ACC112 (cell line): ENCODE measurements at regions not wholly inside any gene's neighbourhood (a gene's known extent, or its start where the extent isn't known, plus 50 kb on each side); places are given as distances from the start of the nearest gene placed in this dataset.

ENCODE experiments used
- H2AFZ ChIP-seq: fragments of 200-600 bp; sonication (generic); one replicate; pipeline ENCODE4 v1.6.0; 2017; ENCODE audit warnings: antibody characterized with exemption, low read length; ENCODE audit not compliant: unreplicated experiment
- H3K27ac ChIP-seq: fragments of 200-600 bp; sonication (generic); 2 replicates; pipeline ENCODE4 v1.5.1; 2014; ENCODE audit warnings: low read depth, mild to moderate bottlenecking, antibody characterized with exemption, low read length, moderate library complexity
- H3K27me3 ChIP-seq: fragments of 200-600 bp; sonication (generic); 2 replicates; pipeline ENCODE4 v1.6.1; 2014; ENCODE audit warnings: mild to moderate bottlenecking, antibody characterized with exemption, low read length, moderate library complexity, mixed read lengths; ENCODE audit not compliant: insufficient read depth
- H3K36me3 ChIP-seq: fragments of 200-600 bp; sonication (generic); 2 replicates; pipeline ENCODE4 v1.6.1; 2016; ENCODE audit warnings: mild to moderate bottlenecking, antibody characterized with exemption, low read length, moderate library complexity, mixed read lengths; ENCODE audit not compliant: insufficient read depth
- H3K4me1 ChIP-seq: fragments of 200-600 bp; sonication (generic); one replicate; pipeline ENCODE4 v1.6.1; 2016; ENCODE audit warnings: low read length, mixed read lengths; ENCODE audit not compliant: insufficient read depth, unreplicated experiment, control insufficient read depth
- H3K4me3 ChIP-seq: fragments of 200-600 bp; sonication (generic); 2 replicates; pipeline ENCODE4 v1.5.1; 2014; ENCODE audit warnings: mild to moderate bottlenecking, low read depth, low read length
- H3K79me2 ChIP-seq: fragments of 200-600 bp; sonication (generic); one replicate; pipeline ENCODE4 v1.6.0; 2016; ENCODE audit warnings: low read length; ENCODE audit not compliant: control insufficient read depth, unreplicated experiment, insufficient read depth

DNA sequence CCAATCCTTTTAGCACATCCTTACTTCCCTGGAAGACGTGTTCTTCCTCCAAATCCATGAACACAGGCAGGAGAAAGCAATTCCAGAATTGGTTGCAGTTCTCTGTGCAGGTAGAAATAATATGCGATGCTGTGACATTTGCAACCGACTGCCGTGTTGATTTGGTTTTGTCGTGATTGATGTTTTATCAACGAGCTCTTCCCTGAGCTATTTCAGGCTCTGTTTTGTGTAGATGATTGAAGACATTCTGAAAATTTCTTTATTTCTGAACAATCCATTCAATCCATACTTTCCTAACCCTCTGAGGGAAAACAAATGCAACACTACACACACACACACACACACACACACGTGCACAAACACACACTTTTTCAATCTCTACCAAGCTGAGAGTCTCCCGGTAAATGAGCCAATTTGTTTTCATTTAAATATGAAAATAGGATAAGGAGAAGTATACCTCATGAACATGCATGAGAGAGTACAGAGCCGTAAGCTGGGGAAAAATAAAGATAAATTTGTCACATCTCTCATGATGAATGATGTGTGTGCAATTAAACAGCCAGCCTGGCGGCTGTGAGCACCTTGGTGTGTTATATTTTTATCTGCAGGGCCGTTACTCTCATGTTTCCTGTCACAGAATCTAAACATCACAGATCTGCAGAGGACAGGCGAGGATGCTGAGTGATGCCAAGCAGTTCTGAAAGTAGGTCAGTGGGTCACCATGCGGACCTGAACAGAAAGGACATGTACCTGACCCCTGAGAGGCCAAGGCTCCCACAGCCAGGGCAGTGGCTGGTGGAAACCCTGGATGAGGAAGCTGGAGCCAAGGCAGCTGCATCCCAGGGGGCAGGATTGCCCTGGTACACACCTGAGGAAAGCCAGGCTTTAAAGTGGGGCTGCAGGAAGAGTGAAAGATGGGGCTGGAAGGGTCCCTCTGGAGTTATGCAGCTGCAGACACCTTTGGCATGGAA, 64.8 kb downstream of the PDCL3 start:
- Histone ChIP-seq H3K27ac (no peak overlapping the region), H2AFZ (no peak overlapping the region), H3K27me3 (peaks cover 82% of the 10 kb centered on the region), H3K79me2 (no peaks in the 10 kb centered on the region), H3K36me3 (no peaks in the 10 kb centered on the region), H3K4me3 (no peak overlapping the region), H3K4me1 (no peaks in the 10 kb centered on the region)

DNA sequence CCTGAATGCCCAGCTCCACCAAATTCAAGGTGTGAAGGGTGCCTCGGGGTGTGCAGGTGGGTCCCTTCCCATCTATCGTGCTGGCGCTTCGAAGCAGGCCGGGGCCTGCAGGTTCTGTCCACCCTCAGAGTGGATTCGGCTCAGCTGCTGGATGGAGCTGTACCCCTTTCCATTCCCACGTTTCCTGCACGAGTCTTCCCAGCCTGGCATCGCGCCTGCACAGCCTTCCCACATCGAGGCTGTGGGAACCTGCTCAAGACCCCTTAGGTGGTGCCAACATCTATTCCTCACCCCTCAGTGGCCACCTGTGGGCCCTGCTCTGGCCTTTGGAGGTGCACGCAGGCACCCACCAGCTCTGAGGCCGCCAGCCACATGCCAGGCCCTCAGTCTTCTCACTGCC, 65.7 kb downstream of the PDCL3 start:
- H2AFZ ChIP-seq, result no peak overlapping the region
- no peaks in the 10 kb centered on the region for H3K4me1 ChIP-seq
- H3K36me3 ChIP-seq, result no peaks in the 10 kb centered on the region
- peaks cover 73% of the 10 kb centered on the region for H3K27me3 ChIP-seq
- no peak overlapping the region for H3K27ac ChIP-seq
- no peak overlapping the region for H3K4me3 ChIP-seq
- no peaks in the 10 kb centered on the region for H3K79me2 ChIP-seq

DNA sequence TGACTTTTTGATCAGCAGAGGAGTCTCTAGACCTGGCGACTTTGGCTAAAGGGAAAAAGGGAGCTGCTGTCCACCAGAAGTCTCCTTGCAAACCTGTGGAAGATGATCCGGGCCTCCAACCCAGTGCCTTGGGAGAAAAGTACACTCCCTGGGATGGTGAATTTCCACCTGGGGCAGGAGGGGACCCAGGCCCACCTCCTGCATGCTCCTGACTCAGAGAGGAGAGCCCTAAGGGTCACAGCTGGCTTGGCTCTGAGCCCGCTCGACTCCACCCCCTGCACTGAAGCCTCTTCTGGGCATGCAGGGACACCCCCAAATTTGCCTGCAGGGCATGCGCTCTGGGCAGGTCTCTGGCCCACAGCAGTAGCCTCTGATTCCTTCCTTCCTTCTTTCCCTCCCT, 66.5 kb downstream of the PDCL3 start:
- H3K36me3 ChIP-seq, result no peaks in the 10 kb centered on the region
- no peak overlapping the region for H3K4me3 ChIP-seq
- no peak overlapping the region for H2AFZ ChIP-seq
- no peak overlapping the region for H3K27ac ChIP-seq
- no peaks in the 10 kb centered on the region for H3K4me1 ChIP-seq
- no peaks in the 10 kb centered on the region for H3K79me2 ChIP-seq
- H3K27me3 ChIP-seq, result peaks cover 68% of the 10 kb centered on the region

DNA sequence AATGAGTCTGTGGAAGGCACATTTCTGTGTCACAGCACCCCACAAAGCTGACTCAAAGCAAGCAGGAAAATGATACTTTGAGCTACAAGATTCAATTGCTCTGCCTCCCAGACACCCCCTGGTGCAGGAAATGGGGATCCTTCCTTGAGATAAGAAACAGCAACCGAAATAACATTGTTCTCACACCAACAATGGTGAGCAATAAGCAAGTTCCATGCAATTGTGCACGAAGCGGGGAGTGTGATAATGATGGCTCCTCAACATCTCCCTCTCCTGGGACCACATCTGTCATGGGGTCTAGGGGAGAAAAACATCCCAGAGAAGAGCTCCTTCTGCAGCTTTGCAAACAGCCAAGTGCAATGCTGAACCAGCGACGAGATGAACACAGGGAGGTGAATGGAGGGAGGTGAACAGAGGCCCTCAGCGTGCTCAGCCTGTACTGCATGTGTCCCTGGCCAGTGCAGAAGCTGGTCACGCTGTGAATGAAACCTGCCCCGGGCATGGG, 67.7 kb downstream of the PDCL3 start:
- no peaks in the 10 kb centered on the region for H3K4me1 ChIP-seq
- no peak overlapping the region for H3K4me3 ChIP-seq
- H3K27me3 ChIP-seq, result peaks cover 61% of the 10 kb centered on the region
- H3K27ac ChIP-seq, result no peak overlapping the region
- H3K79me2 ChIP-seq, result no peaks in the 10 kb centered on the region
- H3K36me3 ChIP-seq, result no peaks in the 10 kb centered on the region
- no peak overlapping the region for H2AFZ ChIP-seq

DNA sequence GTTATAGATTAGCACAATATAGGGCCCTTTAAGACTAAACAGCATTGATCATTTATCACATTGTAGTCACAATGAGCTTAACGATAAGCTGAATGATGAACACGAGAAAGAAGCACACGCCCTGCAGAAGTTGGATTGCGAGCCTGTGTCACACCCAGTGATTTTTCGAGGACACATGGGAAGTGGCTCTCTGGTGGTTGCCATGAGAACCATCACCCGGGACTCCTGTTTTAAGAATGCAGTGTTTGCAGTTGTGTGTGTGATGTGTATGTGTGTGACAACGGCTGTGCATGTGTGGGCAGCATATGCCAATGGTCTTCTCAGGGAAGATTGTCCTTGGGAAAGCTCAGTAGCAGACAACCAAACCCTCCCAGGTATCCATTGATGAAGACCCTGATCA, 69.2 kb downstream of the PDCL3 start:
- Histone ChIP-seq H3K27me3 (peaks cover 61% of the 10 kb centered on the region), H2AFZ (no peak overlapping the region), H3K4me3 (no peak overlapping the region), H3K36me3 (no peaks in the 10 kb centered on the region), H3K4me1 (no peaks in the 10 kb centered on the region), H3K27ac (no peak overlapping the region), H3K79me2 (no peaks in the 10 kb centered on the region)

DNA sequence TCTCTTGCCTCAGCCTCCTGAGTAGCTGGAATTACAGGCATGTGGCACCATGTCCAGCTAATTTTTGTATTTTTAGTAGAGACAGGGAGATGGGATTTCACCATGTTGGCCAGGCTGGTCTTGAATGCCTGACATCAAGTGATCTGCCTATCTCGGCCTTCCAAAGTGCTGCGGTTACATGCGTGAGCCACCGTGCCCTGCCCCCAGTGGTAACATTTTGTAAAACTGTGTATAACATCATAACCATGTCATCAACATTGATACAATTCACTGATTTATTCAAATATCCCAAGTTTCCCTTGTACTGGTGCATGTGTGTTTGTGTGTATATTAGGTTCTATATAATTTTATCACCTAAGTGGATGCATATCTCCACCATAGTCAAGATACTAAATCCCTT, 70.0 kb downstream of the PDCL3 start:
- H3K27me3 ChIP-seq, result peaks cover 61% of the 10 kb centered on the region
- H3K79me2 ChIP-seq, result no peaks in the 10 kb centered on the region
- no peaks in the 10 kb centered on the region for H3K4me1 ChIP-seq
- no peak overlapping the region for H2AFZ ChIP-seq
- H3K27ac ChIP-seq, result no peak overlapping the region
- H3K4me3 ChIP-seq, result no peak overlapping the region
- H3K36me3 ChIP-seq, result no peaks in the 10 kb centered on the region

DNA sequence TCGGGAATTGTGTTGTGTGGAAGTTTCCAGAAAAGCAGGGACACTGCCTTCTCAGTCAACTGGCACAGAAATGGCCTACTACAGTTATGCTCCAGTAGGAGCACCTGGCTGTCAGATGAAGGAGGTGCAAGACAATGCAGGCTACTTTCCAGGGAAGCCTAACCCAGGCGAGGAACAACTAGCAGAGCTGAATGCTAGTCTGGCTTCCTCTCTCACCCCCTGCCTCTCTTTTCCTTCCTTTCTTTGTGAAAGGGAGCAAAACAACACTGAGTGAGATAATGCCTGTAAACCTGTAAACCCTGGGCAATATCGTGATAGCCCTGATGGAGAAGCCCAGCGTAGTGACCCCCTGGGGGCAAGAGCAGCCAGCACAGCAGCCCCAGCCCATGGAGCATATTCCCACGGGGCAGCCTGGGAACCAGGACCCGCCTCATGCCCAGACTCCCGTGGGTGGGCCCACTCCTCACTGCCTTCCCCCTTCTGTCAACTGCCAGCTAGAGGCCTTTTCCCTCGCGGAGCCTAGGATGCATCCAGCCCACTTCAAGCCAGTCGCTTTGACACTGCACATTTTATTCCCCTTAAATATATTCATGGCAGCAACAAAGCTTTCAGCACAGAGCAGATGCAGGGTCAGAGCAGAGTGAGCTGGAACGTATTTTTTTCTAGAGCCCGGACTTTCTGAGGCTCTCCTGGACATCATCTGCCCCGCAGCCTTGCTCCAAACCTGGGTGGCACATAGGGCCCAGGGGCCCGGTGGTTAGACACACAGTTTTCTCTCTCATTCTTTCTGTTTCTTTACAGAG, 77.0 kb downstream of the PDCL3 start:
- Histone ChIP-seq H3K27me3 (peaks cover 77% of the 10 kb centered on the region), H3K36me3 (no peaks in the 10 kb centered on the region), H2AFZ (no peak overlapping the region), H3K4me1 (no peaks in the 10 kb centered on the region), H3K4me3 (no peak overlapping the region), H3K27ac (no peak overlapping the region), H3K79me2 (no peaks in the 10 kb centered on the region)

DNA sequence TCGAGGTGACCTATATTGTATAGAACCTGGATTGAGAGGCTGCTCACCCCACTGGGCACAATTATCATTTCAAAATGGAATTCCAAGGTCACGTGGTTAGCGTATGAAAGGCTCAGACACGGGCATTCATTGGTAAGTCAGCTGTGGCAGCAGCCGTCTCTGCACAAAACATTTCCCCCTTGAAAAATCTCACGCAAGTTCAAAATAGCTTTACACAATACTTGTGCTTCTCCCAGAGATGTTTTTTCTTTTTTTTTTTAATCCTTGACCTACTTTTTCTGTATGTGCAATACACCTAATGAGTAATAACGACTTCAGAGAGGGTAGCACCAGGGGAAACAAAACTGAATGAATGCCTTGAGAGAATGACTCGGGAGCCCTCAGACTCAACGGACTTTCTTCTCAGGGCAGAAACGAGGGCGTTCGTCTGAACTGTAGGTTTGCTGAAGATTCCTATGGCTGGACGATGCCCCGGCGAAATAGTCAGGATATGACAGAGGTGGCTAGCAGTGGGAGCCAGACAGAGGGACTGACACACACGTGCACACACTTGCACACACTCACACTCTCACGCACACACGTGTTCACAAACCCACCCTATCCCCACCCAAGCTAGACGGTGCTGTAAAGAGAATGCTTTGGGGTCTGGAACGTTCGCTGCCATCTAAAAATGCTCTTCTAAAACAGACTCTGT, 77.8 kb downstream of the PDCL3 start:
- Histone ChIP-seq H3K4me1 (no peaks in the 10 kb centered on the region), H2AFZ (no peak overlapping the region), H3K79me2 (no peaks in the 10 kb centered on the region), H3K36me3 (no peaks in the 10 kb centered on the region), H3K27me3 (peaks cover 72% of the 10 kb centered on the region), H3K4me3 (no peak overlapping the region), H3K27ac (no peak overlapping the region)

DNA sequence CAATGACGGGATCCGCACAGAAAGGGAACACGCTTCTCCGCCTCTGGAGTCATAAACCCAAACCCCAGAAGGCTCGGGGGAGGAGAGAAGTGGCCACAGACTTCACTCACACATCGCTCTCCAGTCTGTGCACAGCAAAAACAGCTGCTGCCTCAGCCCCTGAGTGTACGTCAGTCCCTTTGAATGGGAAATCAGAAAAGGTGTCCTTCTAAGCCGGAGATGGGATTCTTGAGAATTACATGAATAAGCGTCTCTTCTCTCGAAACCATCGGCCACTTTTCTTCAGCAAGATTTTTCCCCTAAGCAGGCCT, 78.3 kb downstream of the PDCL3 start:
- Histone ChIP-seq H3K27ac (no peak overlapping the region), H3K79me2 (no peaks in the 10 kb centered on the region), H3K4me1 (no peaks in the 10 kb centered on the region), H3K27me3 (peaks cover 67% of the 10 kb centered on the region), H3K36me3 (no peaks in the 10 kb centered on the region), H3K4me3 (no peak overlapping the region), H2AFZ (no peak overlapping the region)

DNA sequence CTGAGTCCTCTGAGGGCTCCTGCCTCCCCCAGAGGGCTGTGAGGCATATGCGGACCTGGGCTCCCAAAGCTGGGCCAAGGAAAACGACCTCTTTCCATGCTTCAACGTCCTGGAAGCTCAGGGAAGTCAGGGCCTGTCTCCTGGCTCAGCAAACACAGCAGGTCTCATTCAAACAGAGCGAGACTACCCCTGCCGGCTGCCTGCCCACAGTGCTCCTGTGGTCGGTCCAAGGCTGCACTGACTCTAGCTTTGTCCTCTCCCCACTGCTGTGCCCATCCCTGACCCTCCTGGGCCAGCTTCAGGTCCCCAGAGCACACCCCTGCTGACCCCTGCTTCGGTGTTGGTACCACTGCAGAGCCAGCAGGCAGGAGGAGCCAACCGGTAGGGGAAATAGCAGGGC, 79.6 kb downstream of the PDCL3 start:
- Histone ChIP-seq H3K4me3 (no peak overlapping the region), H3K27ac (no peak overlapping the region), H3K79me2 (no peaks in the 10 kb centered on the region), H2AFZ (no peak overlapping the region), H3K27me3 (peaks cover 61% of the 10 kb centered on the region), H3K4me1 (no peaks in the 10 kb centered on the region), H3K36me3 (no peaks in the 10 kb centered on the region)
